NCI-H2107 (cell line): ENCODE measurements at regions not wholly inside any gene's neighbourhood (a gene's known extent, or its start where the extent isn't known, plus 50 kb on each side); places are given as distances from the start of the nearest gene placed in this dataset.
A peak's percentile ranks its signal among the peaks of the same experiment; 100 is the strongest.
"Not testable (repeated sequence)": the region's sequence is repeated elsewhere in the genome, so short reads cannot be mapped to it uniquely, and the experiment has no call there.

Experiments used
- DNase-seq: peaks from one replicate; lab custom pipeline; 2025; lab: John Stamatoyannopoulos, UW

DNA sequence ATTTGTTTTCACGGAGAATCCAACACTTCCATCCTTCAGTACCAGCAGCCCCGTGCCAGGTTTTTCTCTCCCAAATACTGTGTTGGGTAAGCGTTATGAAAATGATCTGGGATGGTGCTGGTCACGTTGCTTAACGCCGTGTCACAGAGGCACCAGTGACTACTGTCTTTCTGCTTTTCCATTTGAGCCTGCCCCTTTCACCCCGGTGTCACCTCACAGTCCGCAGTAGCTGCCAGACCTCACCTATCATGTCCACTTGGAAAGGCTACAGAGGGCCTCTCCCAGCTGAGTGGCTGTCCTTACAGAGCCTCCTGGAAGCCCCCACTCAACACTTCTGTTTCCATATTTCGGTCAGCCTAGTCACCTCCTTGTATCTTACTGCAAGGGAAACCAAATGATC is 176.5 kb upstream of the ARID1B start:
- DNase-seq = no peak

- DNase-seq = no peak
Observed at GRCh38 chr6:156599978-156600590, 177.1 kb upstream of the ARID1B start.

DNA sequence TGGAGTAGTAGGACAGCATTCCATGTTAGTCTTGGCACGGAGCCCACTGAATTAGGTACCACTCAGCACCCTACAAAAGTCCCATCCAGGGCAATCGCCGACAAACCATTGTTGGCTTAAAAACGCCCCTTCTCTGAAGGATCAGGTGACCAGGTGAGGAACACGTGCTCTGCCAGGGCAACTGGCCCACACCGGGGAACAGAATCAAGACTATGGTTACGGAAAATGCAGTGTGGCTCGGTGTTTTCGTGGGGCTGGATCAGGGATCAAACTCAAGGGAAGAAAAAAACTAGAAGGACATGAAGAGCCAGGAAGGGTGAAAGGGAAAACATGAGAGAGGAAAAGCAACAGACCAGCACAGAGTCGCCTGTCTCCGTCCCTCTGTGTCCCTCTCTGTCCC is 177.8 kb upstream of the ARID1B start:
- DNase-seq = no peak

GRCh38 chr6:156598855-156599180 is 178.4 kb upstream of the ARID1B start:
- DNase-seq = no peak

DNA sequence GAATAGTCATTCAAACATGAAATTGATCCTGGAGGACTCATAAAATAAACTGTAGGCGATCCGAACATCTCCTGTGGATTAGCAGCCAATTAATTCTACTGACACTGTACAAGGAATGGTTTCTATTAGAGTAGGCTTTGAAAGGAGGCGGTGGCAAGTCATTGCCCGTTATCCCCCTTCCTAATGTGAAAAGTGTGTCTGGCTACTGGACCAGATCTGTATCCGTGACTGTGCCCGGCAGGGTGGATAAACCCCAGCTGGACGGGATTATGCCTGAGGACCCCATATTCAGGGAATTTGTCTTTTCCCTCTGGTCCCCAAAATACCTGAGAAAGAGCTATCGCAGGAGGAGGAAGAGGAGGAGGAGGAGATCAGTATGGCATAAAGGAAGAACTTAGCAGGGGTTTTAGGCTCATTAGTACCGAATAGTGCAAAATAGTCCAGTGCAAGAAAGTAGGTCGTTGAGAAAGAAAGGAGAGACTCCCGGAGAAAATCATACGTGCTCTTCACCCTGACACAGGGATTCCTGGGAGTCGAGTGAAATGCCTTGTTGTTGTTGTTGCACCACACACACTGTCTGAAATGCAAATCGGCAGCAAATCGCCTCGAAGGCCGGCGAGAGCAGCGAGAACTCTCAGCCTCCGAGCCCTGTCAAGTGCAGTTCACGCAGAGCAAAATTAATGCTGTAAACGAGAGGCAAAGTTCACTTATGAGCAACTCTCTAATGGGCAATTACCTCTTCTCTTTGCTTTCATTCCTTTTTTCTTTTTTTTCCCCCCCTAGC is 178.9 kb upstream of the ARID1B start:
- DNase-seq = peak; percentile 11

DNA sequence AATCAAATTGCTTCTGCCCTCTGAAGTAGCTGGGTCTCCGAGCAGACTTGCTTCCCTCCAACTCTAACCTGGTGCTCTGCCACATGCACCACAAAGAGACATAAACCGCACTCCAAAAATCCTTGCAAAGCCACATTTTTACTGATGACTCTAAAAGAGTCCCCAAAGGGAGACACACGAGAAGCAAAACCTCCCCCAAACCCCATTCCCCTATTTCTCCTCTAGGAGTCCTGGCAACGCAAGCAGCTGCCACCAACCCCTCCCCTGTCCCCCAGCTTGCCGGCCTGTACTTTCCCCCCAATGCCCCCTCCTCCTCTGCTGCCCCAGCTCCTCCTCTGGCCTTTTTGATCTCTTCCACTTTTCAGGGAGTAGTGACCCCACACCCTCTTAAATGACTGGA is 180.1 kb upstream of the ARID1B start:
- DNase-seq = no peak

- DNase-seq = no peak
Observed at GRCh38 chr6:156595476-156595875, 181.7 kb upstream of the ARID1B start.

DNA sequence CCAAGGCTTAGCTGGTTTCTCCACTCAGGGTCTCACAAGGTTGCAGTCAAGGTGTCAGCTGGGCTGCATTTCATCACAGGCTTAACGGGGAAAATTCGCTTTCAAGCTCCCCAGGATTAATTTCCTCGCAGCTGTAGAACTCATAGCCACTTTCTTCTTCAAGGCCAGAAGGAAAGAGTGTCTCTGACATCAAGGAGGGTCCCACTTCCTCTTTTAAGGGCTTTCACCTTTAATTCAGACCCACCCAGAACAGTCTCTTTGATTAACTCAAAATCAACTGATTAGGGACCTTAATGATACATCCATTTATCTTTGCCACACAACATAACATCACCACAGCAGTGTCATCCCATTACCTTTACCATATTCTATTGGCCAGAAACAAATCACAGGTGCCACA is 183.3 kb upstream of the ARID1B start:
- no peak for DNase-seq

- no peak for DNase-seq
Observed at GRCh38 chr6:156593127-156593526, 184.1 kb upstream of the ARID1B start.

DNA sequence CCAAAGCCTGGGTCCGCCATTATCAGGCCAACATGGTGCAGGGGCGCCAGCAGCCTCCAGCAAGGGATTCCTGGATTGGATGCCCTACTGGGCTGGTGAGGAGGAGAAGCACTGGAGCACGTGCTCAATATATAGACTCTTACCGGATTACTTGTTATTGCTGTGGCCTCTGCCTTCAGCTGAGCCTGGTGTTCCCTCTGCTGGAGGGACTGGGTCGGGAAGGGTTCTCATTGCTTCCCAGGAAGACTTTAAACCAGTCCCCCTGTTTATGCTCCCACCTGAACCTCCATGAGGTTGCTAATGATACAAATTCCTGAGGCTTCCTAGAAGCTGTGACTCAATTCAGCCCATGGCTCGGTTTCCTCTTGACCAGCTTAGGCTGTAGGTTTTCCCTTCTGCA is 186.7 kb upstream of the ARID1B start:
- no peak for DNase-seq

DNA sequence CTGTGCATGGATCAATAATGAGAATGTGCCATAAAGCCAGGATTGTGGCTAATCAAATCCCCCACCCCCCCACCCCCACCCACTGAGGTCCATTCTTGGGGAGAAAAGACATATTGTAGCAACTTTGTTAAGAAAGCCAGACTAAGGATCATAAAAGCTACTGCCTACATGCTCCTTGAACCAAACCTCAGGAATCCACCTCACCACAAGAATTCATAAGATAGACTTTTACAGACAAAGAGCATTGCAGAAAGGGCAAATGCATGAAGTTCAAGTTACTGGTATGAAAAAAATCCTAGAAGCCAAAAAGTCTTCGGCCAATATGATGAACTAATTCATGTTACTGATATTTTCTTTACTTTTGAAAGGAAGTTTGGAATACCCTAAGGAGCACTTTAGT is 187.9 kb upstream of the ARID1B start:
- no peak for DNase-seq

DNA sequence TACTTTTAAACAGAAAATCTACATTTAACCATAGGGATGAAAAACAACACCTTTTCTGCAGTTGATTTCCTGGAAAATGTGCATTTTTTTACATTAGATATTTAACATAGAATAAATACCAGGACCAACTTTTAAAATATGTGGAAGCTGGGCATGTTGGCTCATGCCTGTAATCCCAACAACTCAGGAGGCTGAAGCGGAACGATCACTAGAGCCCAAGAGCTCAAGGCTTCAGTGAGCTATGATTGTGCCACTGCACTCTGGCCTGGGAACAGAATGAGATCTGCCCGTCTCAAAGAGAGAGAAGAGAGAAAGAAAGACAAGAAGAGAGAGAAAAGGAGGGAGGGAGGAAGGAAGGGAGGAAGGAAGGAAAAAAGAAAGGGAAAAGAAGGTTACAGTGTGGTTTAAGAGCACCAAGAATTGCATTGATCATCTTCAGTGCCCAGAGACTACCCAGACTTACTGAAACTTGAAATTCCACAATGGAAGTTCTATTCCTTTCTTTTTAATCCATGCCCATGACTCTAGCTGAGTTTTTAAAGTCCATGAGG is 189.4 kb upstream of the ARID1B start:
- no peak for DNase-seq

DNA sequence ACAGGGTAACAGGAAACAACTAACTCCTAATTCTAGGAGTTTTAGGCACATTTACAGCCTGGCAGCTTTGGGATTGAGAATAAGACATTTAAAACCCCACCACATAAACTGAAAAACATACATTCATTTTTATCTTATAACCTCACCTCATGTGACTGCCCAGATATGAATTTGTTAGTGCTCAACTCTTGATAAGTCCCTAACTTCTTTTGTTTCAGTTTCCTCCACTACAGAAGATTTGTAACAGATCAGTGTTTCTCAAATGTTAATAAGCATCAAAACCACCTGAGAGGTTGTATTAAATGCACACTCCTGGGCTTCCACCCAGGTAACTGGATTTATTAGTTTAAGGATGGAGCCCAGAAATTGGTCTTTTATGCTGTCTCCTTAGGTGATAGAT is 190.1 kb upstream of the ARID1B start:
- DNase-seq = no peak

DNA sequence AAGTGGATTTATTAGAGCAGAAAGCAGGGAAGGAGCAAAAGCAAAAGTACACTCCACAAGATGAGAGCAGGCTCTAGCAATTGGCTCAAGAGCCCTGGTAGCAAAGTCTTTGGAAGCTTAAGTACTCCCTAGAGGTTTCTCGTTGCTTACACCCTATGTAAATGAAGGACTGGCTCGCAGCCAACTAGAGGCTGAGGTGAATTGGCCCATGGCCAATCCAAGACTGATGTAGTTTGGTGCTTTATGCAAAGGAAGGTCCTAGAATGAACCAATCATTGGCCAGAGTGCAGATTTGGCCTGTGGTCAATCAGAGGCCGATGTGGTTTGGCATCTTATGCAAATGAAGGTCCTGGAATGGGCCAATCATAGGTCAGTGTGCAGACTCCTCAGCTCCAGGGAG is 191.3 kb upstream of the ARID1B start:
- DNase-seq = peak; percentile 78

- not testable (repeated sequence) for DNase-seq
Observed at GRCh38 chr6:156584121-156584520, 193.1 kb upstream of the ARID1B start.

GRCh38 chr6:156583083-156583482 is 194.1 kb upstream of the ARID1B start:
- DNase-seq = no peak

GRCh38 chr6:156582509-156582992 is 194.6 kb upstream of the ARID1B start:
- peak; percentile 86 for DNase-seq

DNA sequence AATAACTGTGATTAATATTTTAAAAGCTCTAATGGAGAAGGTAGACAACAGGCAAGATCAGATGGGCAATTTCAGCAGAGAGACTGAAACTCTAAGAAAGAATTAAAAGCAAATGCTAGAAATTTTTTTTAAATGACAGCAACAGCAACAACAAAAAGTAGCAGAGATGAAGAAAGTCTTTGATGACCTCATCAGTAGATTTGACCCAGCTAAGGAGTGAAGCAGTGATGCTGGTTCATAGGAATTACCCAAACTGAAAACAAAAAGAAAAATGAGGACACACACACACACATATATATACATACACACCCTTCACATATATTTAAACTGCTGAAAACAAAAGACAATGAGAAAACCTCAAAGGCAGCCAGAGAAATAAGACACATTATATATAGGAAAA is 197.6 kb upstream of the ARID1B start:
- DNase-seq = no peak

DNA sequence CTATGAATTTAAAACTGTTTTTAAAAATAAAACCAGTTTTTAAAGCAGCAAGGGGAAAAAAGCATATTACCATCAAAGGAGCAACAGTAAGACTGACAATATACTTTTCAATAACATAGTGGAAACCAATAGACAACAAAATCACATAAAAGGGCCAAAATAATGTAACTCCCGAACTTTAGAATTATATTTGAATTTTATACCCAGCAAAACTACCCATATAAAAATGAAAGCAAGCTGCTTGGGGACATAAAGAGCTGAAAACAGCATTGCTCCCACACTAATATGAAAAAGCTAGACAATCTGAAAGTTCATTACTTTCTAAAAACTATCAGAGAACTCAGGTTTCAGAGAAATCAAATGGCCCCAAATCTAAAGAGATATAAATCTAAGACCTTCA is 199.4 kb upstream of the ARID1B start:
- DNase-seq = no peak

DNA sequence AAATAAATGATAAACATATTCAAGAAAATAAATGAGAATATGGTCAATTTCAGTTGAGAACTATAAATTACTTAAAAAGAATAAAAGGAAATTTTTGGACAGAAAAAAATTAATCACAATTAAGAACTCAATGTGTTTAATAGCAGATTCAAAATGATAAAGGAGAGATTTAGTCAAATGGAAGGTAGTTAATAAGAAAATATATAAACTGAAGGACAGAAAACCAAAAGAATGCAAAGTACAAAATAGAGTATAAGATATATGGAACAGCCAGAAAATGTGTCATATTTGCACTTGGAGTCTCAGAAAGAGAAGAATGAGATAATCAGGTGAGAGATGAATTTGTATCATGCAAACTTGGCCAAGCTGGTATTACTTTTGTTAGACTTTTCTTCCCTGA is 201.8 kb upstream of the ARID1B start:
- DNase-seq = no peak

- DNase-seq = no peak
Observed at GRCh38 chr6:156564807-156565149, 212.4 kb upstream of the ARID1B start.

DNA sequence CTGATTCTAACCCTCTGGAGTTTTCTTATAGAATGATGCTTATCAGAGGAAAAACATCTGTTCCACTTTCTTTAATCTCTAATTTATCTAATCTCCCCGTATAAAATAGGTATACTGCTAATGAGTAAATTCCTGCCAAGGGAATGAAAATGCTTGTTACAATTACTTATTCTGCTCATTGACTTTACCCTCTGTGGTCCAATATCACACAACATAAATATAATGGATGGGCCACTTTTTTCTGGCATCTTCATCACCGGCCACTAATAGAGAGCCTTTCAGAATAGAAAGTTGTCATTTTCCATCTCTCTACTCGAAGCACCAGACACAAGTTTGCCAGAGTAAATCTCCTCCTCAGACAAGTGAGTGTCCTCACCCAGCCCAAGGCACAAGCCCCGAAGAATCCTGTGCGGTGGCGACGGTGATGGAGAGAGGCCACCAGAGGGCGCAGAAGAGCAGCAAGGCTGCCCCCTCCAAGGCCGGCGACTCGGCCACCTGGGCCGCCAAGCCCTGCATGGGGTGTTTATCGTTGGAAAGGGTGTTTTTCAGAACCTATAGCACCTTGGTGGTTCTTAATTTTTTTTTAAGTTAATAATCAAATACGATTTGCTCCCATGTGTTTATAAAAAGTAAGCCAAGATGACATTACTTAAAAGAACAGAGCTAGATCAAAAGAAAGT is 212.9 kb upstream of the ARID1B start:
- peak; percentile 82 for DNase-seq

- peak; percentile 86 for DNase-seq
Observed at GRCh38 chr6:156563714-156564113, 213.5 kb upstream of the ARID1B start.
